ENCODE measurements at regions not wholly inside any gene's neighbourhood (a gene's known extent, or its start where the extent isn't known, plus 50 kb on each side); places are given as distances from the start of the nearest gene placed in this dataset.
"Not testable (repeated sequence)": the region's sequence is repeated elsewhere in the genome, so short reads cannot be mapped to it uniquely, and the experiment has no call there.

GRCh38 chr2:64233376-64233922 lies 89.2 kb upstream of the PELI1 start:
- Mint-ChIP-seq H3K36me3 (peaks cover 7% of the 10 kb centered on the region), H3K9me3 (no peaks in the 10 kb centered on the region), H3K27me3 (no peaks in the 10 kb centered on the region), H3K4me3 (no peak overlapping the region), H3K4me1 (peaks cover 23% of the 10 kb centered on the region), H3K27ac (no peak overlapping the region)

- H3K4me1 Mint-ChIP-seq = peaks cover 16% of the 10 kb centered on the region
- H3K4me3 Mint-ChIP-seq = no peak overlapping the region
- no peaks in the 10 kb centered on the region for H3K9me3 Mint-ChIP-seq
- H3K27me3 Mint-ChIP-seq = no peaks in the 10 kb centered on the region
- H3K27ac Mint-ChIP-seq = no peak overlapping the region
- peaks cover 7% of the 10 kb centered on the region for H3K36me3 Mint-ChIP-seq
Measured at GRCh38 chr2:64234150-64234549, 89.9 kb upstream of the PELI1 start.

GRCh38 chr2:64234785-64235184 lies 90.6 kb upstream of the PELI1 start:
- H3K4me3 Mint-ChIP-seq = no peak overlapping the region
- peaks cover 7% of the 10 kb centered on the region for H3K36me3 Mint-ChIP-seq
- no peak overlapping the region for H3K27ac Mint-ChIP-seq
- peaks cover 12% of the 10 kb centered on the region for H3K4me1 Mint-ChIP-seq
- no peaks in the 10 kb centered on the region for H3K27me3 Mint-ChIP-seq
- H3K9me3 Mint-ChIP-seq = no peaks in the 10 kb centered on the region

- Mint-ChIP-seq H3K4me1 (peaks cover 4% of the 10 kb centered on the region), H3K27me3 (no peaks in the 10 kb centered on the region), H3K36me3 (peaks cover 8% of the 10 kb centered on the region), H3K4me3 (no peak overlapping the region), H3K9me3 (no peaks in the 10 kb centered on the region), H3K27ac (no peak overlapping the region)
Measured at GRCh38 chr2:64237266-64237665, 93.0 kb upstream of the PELI1 start.

GRCh38 chr2:64238799-64239198 lies 94.6 kb upstream of the PELI1 start:
- Mint-ChIP-seq H3K27ac (no peak overlapping the region), H3K4me1 (no peaks in the 10 kb centered on the region), H3K4me3 (no peak overlapping the region), H3K36me3 (peaks cover 8% of the 10 kb centered on the region), H3K27me3 (no peaks in the 10 kb centered on the region), H3K9me3 (no peaks in the 10 kb centered on the region)

GRCh38 chr2:64243081-64244036 lies 99.1 kb upstream of the PELI1 start:
- H3K27ac Mint-ChIP-seq = no peak overlapping the region
- H3K36me3 Mint-ChIP-seq = peaks cover 4% of the 10 kb centered on the region
- no peaks in the 10 kb centered on the region for H3K4me1 Mint-ChIP-seq
- H3K9me3 Mint-ChIP-seq = peaks cover 3% of the 10 kb centered on the region
- H3K27me3 Mint-ChIP-seq = no peaks in the 10 kb centered on the region
- no peak overlapping the region for H3K4me3 Mint-ChIP-seq

GRCh38 chr2:64244037-64244416 lies 99.8 kb upstream of the PELI1 start:
- H3K9me3 Mint-ChIP-seq = peaks cover 4% of the 10 kb centered on the region
- H3K27me3 Mint-ChIP-seq = no peaks in the 10 kb centered on the region
- no peak overlapping the region for H3K4me3 Mint-ChIP-seq
- H3K36me3 Mint-ChIP-seq = peaks cover 4% of the 10 kb centered on the region
- H3K27ac Mint-ChIP-seq = no peak overlapping the region
- H3K4me1 Mint-ChIP-seq = no peaks in the 10 kb centered on the region

- H3K4me1 Mint-ChIP-seq = peaks cover 9% of the 10 kb centered on the region
- H3K27me3 Mint-ChIP-seq = no peaks in the 10 kb centered on the region
- no peak overlapping the region for H3K27ac Mint-ChIP-seq
- H3K36me3 Mint-ChIP-seq = peaks cover 4% of the 10 kb centered on the region
- peaks cover 4% of the 10 kb centered on the region for H3K9me3 Mint-ChIP-seq
- no peak overlapping the region for H3K4me3 Mint-ChIP-seq
Measured at GRCh38 chr2:64245631-64246030, 101.4 kb upstream of the PELI1 start.

- H3K4me3 Mint-ChIP-seq = no peak overlapping the region
- H3K27ac Mint-ChIP-seq = no peak overlapping the region
- H3K4me1 Mint-ChIP-seq = peaks cover 9% of the 10 kb centered on the region
- no peaks in the 10 kb centered on the region for H3K27me3 Mint-ChIP-seq
- peaks cover 4% of the 10 kb centered on the region for H3K9me3 Mint-ChIP-seq
- peaks cover 2% of the 10 kb centered on the region for H3K36me3 Mint-ChIP-seq
Measured at GRCh38 chr2:64246962-64247361, 102.7 kb upstream of the PELI1 start.

GRCh38 chr2:64249426-64249825 lies 105.2 kb upstream of the PELI1 start:
- peaks cover 9% of the 10 kb centered on the region for H3K4me1 Mint-ChIP-seq
- H3K4me3 Mint-ChIP-seq = no peak overlapping the region
- no peak overlapping the region for H3K27ac Mint-ChIP-seq
- peaks cover 9% of the 10 kb centered on the region for H3K36me3 Mint-ChIP-seq
- no peaks in the 10 kb centered on the region for H3K27me3 Mint-ChIP-seq
- peaks cover 4% of the 10 kb centered on the region for H3K9me3 Mint-ChIP-seq

- no peak overlapping the region for H3K4me3 Mint-ChIP-seq
Measured at GRCh38 chr2:64250063-64250462, 105.8 kb upstream of the PELI1 start.

GRCh38 chr2:64250751-64251423 lies 106.7 kb upstream of the PELI1 start:
- Mint-ChIP-seq H3K27ac (no peak overlapping the region), H3K9me3 (peaks cover 4% of the 10 kb centered on the region), H3K27me3 (no peaks in the 10 kb centered on the region), H3K4me3 (no peak overlapping the region), H3K36me3 (peaks cover 12% of the 10 kb centered on the region), H3K4me1 (peaks cover 9% of the 10 kb centered on the region)

More at GRCh38 chr2:64250063-64250462, 105.8 kb upstream of the PELI1 start:
- Mint-ChIP-seq H3K9me3 (peaks cover 4% of the 10 kb centered on the region), H3K27ac (peak overlapping the region; percentile 47), H3K27me3 (no peaks in the 10 kb centered on the region), H3K4me1 (peaks cover 9% of the 10 kb centered on the region), H3K36me3 (peaks cover 12% of the 10 kb centered on the region)

GRCh38 chr2:64251497-64252250 lies 107.5 kb upstream of the PELI1 start:
- Mint-ChIP-seq H3K9me3 (peaks cover 4% of the 10 kb centered on the region), H3K27me3 (no peaks in the 10 kb centered on the region), H3K27ac (no peak overlapping the region), H3K4me1 (peaks cover 9% of the 10 kb centered on the region), H3K36me3 (peaks cover 12% of the 10 kb centered on the region), H3K4me3 (no peak overlapping the region)

GRCh38 chr2:64252251-64252978 lies 108.2 kb upstream of the PELI1 start:
- H3K27ac Mint-ChIP-seq, H3K4me3 Mint-ChIP-seq, H3K4me1 Mint-ChIP-seq, H3K27me3 Mint-ChIP-seq, H3K9me3 Mint-ChIP-seq: not testable (repeated sequence)
- H3K36me3 Mint-ChIP-seq = peaks cover 12% of the 10 kb centered on the region

- H3K4me1 Mint-ChIP-seq, H3K36me3 Mint-ChIP-seq, H3K9me3 Mint-ChIP-seq, H3K27ac Mint-ChIP-seq, H3K27me3 Mint-ChIP-seq, H3K4me3 Mint-ChIP-seq: not testable (repeated sequence)
Measured at GRCh38 chr2:64253421-64253820, 109.2 kb upstream of the PELI1 start.
